HCT116 (cell line): ENCODE measurements at regions not wholly inside any gene's neighbourhood (a gene's known extent, or its start where the extent isn't known, plus 50 kb on each side); places are given as distances from the start of the nearest gene placed in this dataset.

Source experiments
- ATAC-seq: fragments of 200-7000 bp; cut with Tn5 transposase; 2 replicates; pipeline ENCODE4 v1.9.1; 2020; ENCODE audit warnings: mild to moderate bottlenecking, moderate library complexity
- BruUV-seq: library from RNA; stranded (reverse); fragments of 400-500 nt; replicated peaks from 2 replicates; lab custom pipeline; 2021; lab: Mats Ljungman, UMichigan
- CTCF ChIA-PET: fragments of 300-600 bp; sonication (Branson Sonifier 250); formaldehyde crosslinking; loops from one replicate; lab custom pipeline; 2021; ENCODE audit warnings: antibody characterized with exemption; lab: Charles Lee
- POLR2A ChIA-PET: fragments of 300-600, 350-600 bp; sonication (Branson Sonifier 250); formaldehyde crosslinking; loops from one replicate; lab custom pipeline; 2021; ENCODE audit warnings: antibody characterized with exemption; lab: Charles Lee
- RAD21 ChIA-PET, 2 experiments: fragments of 300-600 bp; sonication (Branson Sonifier 250); formaldehyde crosslinking; loops; one replicate each; lab custom pipeline; 2023; ENCODE audit warnings: low total read pairs in 2 of 2; ENCODE audit not compliant: uncharacterized antibody in 2 of 2, unreplicated experiment in 2 of 2, low non-redundant PET in 1 of 2; lab: Charles Lee
- DNase-seq: peaks from one replicate; pipeline ENCODE4 v3.0.0-alpha.2; 2010; ENCODE audit warnings: low read depth, low spot score
- H2AFZ ChIP-seq: fragments of 200-600 bp; shearing (Covaris generic), sonication (generic); 2 replicates; pipeline ENCODE4 v1.6.1; 2017; ENCODE audit warnings: low read depth, mixed run types, mixed read lengths, antibody characterized with exemption, low read length; ENCODE audit not compliant: poor library complexity, severe bottlenecking
- H3K27ac ChIP-seq: 2 replicates; pipeline ENCODE4 v1.5.1; 2012; ENCODE audit warnings: low read depth, low read length
- H3K27me3 ChIP-seq: fragments of 200-600 bp; sonication (generic); 2 replicates; pipeline ENCODE4 v1.6.1; 2016; ENCODE audit warnings: mixed run types, low read length, mixed read lengths; ENCODE audit not compliant: insufficient read depth
- H3K36me3 ChIP-seq, 2 experiments: fragments of 200-500 bp in 1 of 2; fragments of 200-600 bp in 1 of 2; sonication (Bioruptor generic) in 1 of 2; sonication (generic) in 1 of 2; 2 replicates each; pipeline versions ENCODE4 v1.5.1 to v1.6.1; 2014 to 2016; ENCODE audit warnings: low read length in 2 of 2, inconsistent platforms in 1 of 2, mixed read lengths in 1 of 2, mixed run types in 1 of 2; ENCODE audit not compliant: insufficient read depth in 2 of 2, control insufficient read depth in 1 of 2
- H3K4me1 ChIP-seq, 2 experiments: fragments of 200-600 bp in 1 of 2; sonication (generic) in 1 of 2; 2 replicates each; pipeline versions ENCODE4 v1.5.1 to v1.6.1; 2012 to 2017; ENCODE audit warnings: low read length in 2 of 2, inconsistent platforms in 1 of 2, mild to moderate bottlenecking in 1 of 2, mixed read lengths in 1 of 2, mixed run types in 1 of 2, moderate library complexity in 1 of 2; ENCODE audit not compliant: insufficient read depth in 2 of 2, control insufficient read depth in 1 of 2
- H3K4me2 ChIP-seq: fragments of 200-600 bp; sonication (generic); 2 replicates; pipeline ENCODE4 v1.6.1; 2017; ENCODE audit warnings: mixed run types, low read length, mixed read lengths
- H3K4me3 ChIP-seq, 2 experiments: fragments of 200-600 bp in 1 of 2; sonication (generic) in 1 of 2; replicated peaks in 1 of 2; 2 replicates each; pipeline ENCODE4 v1.5.1; 2011 to 2016; ENCODE audit warnings: low read length in 2 of 2, control low read depth in 1 of 2, low read depth in 1 of 2, mild to moderate bottlenecking in 1 of 2, mixed read lengths in 1 of 2, mixed run types in 1 of 2
- H3K79me2 ChIP-seq: fragments of 200-600 bp; sonication (generic); 2 replicates; pipeline ENCODE4 v1.6.1; 2017; ENCODE audit warnings: mild to moderate bottlenecking, mixed run types, low read length, moderate library complexity, mixed read lengths; ENCODE audit not compliant: insufficient read depth
- H3K9ac ChIP-seq: fragments of 200-600 bp; sonication (generic); 2 replicates; pipeline ENCODE4 v1.6.1; 2016; ENCODE audit warnings: low read length, mixed read lengths
- H3K9me2 ChIP-seq: fragments of 200-600 bp; sonication (generic), shearing (Covaris generic); 2 replicates; pipeline ENCODE4 v1.6.1; 2017; ENCODE audit warnings: mixed run types, mild to moderate bottlenecking, moderate library complexity; ENCODE audit not compliant: insufficient read depth
- H3K9me3 ChIP-seq, 2 experiments: fragments of 200-500 bp in 1 of 2; fragments of 200-600 bp in 1 of 2; sonication (Bioruptor generic) in 1 of 2; sonication (generic) in 1 of 2; 2 replicates each; pipeline ENCODE4 v1.6.1; 2014 to 2017; ENCODE audit warnings: low read length in 2 of 2, mixed read lengths in 2 of 2, inconsistent platforms in 1 of 2, low read depth in 1 of 2, mild to moderate bottlenecking in 1 of 2, mixed run types in 1 of 2, moderate library complexity in 1 of 2; ENCODE audit not compliant: control insufficient read depth in 1 of 2, insufficient read depth in 1 of 2
- H4K20me1 ChIP-seq: fragments of 200-600 bp; sonication (generic), shearing (Covaris generic); 2 replicates; pipeline ENCODE4 v1.6.1; 2017; ENCODE audit warnings: mixed run types, mild to moderate bottlenecking, moderate library complexity; ENCODE audit not compliant: insufficient read depth
- CEBPB ChIP-seq: IDR thresholded peaks from 2 replicates; pipeline ENCODE4 v1.6.1; 2012; ENCODE audit warnings: low read depth
- EGR1 ChIP-seq: IDR thresholded peaks from 2 replicates; pipeline ENCODE4 v1.6.1; 2012; ENCODE audit warnings: low read depth
- ELF1 ChIP-seq: IDR thresholded peaks from 2 replicates; pipeline ENCODE4 v1.6.1; 2012; ENCODE audit warnings: low read depth, borderline replicate concordance
- EZH2phosphoT487 ChIP-seq: fragments of 200-600 bp; IDR thresholded peaks from 2 replicates; pipeline ENCODE4 v1.6.1; 2018; ENCODE audit warnings: antibody characterized with exemption, borderline replicate concordance
- FOSL1 ChIP-seq: IDR thresholded peaks from 2 replicates; pipeline ENCODE4 v1.6.1; 2012; ENCODE audit warnings: low read depth
- JUND ChIP-seq: IDR thresholded peaks from 2 replicates; pipeline ENCODE4 v1.6.1; 2012
- POLR2A ChIP-seq: IDR thresholded peaks from 2 replicates; pipeline ENCODE4 v1.7.0; 2011; ENCODE audit warnings: borderline replicate concordance; ENCODE audit not compliant: insufficient read depth, insufficient read length; ENCODE audit errors: extremely low read depth
- RAD21 ChIP-seq: IDR thresholded peaks from 2 replicates; pipeline ENCODE4 v1.6.1; 2012; ENCODE audit warnings: low read depth, mild to moderate bottlenecking
- SRF ChIP-seq: IDR thresholded peaks from 2 replicates; pipeline ENCODE4 v1.6.1; 2012; ENCODE audit warnings: low read depth
- YY1 ChIP-seq: IDR thresholded peaks from 2 replicates; pipeline ENCODE4 v1.6.1; 2011; ENCODE audit warnings: low read length, low read depth, moderate library complexity, mild to moderate bottlenecking; ENCODE audit not compliant: insufficient replicate concordance; ENCODE audit errors: extremely low read depth
- ZNF274 ChIP-seq: fragments of 200-500 bp; sonication (Bioruptor generic); IDR thresholded peaks from 2 replicates; pipeline ENCODE4 v1.6.1; 2014; ENCODE audit warnings: mild to moderate bottlenecking, low read depth, low read length, inconsistent platforms
- intact Hi-C: fragments of 100-400 bp; cut with micrococcal nuclease; formaldehyde crosslinking; loops from 2 replicates; pipeline ENCODE4 v1.10.0; 2022
- TF ChIP-seq, protein P1 (sequence below): IDR thresholded peaks from 2 replicates; pipeline ENCODE4 v1.6.1; 2012
- TF ChIP-seq, protein P2 (sequence below), 3 experiments: fragments of 200-600 bp in 1 of 3; sonication (generic) in 1 of 3; IDR thresholded peaks in 2 of 3; conservative IDR thresholded peaks in 1 of 3; 2 replicates each; pipeline ENCODE4 v1.5.1; 2012 to 2017; ENCODE audit warnings: low read depth in 2 of 3, low read length in 2 of 3, antibody characterized with exemption in 1 of 3, borderline replicate concordance in 1 of 3, control low read depth in 1 of 3, mild to moderate bottlenecking in 1 of 3, mixed read lengths in 1 of 3, mixed run types in 1 of 3, moderate library complexity in 1 of 3; ENCODE audit not compliant: insufficient read depth in 1 of 3

DNA sequence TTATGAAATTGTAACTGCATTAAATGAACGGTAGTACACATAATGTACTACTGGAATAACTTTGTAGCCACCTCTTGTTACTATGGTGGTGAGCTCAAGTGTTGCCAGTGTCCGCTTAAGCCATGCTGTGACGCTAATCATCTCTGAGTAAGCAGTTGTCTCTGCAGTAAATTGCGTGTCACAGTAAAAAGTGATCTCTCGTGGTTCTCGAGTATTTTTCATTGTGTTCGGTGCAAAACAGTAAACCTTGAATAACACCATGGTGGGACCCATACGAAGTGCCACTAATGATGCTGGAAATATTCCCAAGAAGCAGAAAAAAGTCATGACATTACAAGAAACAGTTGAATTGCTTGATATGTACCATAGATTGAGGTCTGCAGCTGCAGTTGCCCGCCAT, 524.8 kb downstream of the SOX5 start:
- intact Hi-C loops = no loop called here
- peaks cover 13 to 26% of the 10 kb centered on the region in 2 experiments; a peak in 3 of 4 replicates for H3K9me3 ChIP-seq
- H3K4me1 ChIP-seq = no peaks in the 10 kb centered on the region
- BruUV-seq = no TSS peak
- DNase-seq = no peak
- no peak for TF ChIP-seq EZH2phosphoT487
- no peak for TF ChIP-seq FOSL1
- TF ChIP-seq SRF = no peak
- no peak for TF ChIP-seq CEBPB
- no peak for TF ChIP-seq EGR1
- no peak for TF ChIP-seq YY1
- TF ChIP-seq ELF1 = no peak
- TF ChIP-seq POLR2A = no peak
- no peak for TF ChIP-seq ZNF274
- TF ChIP-seq, protein P1, sequence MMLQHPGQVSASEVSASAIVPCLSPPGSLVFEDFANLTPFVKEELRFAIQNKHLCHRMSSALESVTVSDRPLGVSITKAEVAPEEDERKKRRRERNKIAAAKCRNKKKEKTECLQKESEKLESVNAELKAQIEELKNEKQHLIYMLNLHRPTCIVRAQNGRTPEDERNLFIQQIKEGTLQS = no peak
- TF ChIP-seq, all 23 proteins: peak for 0
- ChIA-PET CTCF (no interaction called here), POLR2A (no interaction called here), RAD21 (no interaction called here)
- Histone ChIP-seq H3K9ac (no peak overlapping the region), H3K36me3 (no peaks in the 10 kb centered on the region), H2AFZ (no peak overlapping the region), H3K27me3 (no peaks in the 10 kb centered on the region), H3K79me2 (no peaks in the 10 kb centered on the region), H3K4me2 (no peak overlapping the region), H3K27ac (no peak overlapping the region), H3K9me2 (no peaks in the 10 kb centered on the region), H4K20me1 (no peaks in the 10 kb centered on the region), H3K4me3 (no peak overlapping the region)
- ATAC-seq = no peak

DNA sequence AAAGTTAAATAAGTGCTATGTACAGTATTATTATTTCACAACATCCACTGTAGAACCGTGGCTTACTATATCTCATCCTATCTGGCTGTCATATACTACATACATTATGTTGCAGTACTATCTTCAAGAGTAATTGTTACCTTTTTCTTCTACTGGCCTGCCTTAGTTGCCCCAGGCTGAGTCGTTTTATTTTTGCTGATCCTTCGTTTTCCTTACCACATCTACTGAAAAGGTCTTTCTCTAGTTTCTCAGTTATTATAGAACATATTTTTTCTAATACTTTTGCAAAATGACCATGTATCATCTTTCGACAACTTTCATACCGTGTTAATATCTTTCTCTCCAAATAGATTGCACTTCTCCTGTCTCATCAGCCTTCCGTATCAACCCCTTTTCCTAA, 523.1 kb downstream of the SOX5 start:
- Histone ChIP-seq H3K9me2 (no peaks in the 10 kb centered on the region), H3K79me2 (no peaks in the 10 kb centered on the region), H3K27me3 (no peaks in the 10 kb centered on the region), H3K4me3 (no peak overlapping the region), H3K36me3 (no peaks in the 10 kb centered on the region), H3K4me1 (no peaks in the 10 kb centered on the region), H4K20me1 (no peaks in the 10 kb centered on the region), H3K9ac (no peak overlapping the region), H3K9me3 (peaks cover 13 to 33% of the 10 kb centered on the region in 2 experiments; a peak in 3 of 4 replicates), H2AFZ (no peak overlapping the region), H3K4me2 (no peak overlapping the region), H3K27ac (no peak overlapping the region)
- DNase-seq (no peak), ATAC-seq (no peak)
- no TSS peak for BruUV-seq
- ChIA-PET CTCF (no interaction called here), RAD21 (no interaction called here), POLR2A (no interaction called here)
- intact Hi-C loops = no loop called here
- TF ChIP-seq, protein P2, sequence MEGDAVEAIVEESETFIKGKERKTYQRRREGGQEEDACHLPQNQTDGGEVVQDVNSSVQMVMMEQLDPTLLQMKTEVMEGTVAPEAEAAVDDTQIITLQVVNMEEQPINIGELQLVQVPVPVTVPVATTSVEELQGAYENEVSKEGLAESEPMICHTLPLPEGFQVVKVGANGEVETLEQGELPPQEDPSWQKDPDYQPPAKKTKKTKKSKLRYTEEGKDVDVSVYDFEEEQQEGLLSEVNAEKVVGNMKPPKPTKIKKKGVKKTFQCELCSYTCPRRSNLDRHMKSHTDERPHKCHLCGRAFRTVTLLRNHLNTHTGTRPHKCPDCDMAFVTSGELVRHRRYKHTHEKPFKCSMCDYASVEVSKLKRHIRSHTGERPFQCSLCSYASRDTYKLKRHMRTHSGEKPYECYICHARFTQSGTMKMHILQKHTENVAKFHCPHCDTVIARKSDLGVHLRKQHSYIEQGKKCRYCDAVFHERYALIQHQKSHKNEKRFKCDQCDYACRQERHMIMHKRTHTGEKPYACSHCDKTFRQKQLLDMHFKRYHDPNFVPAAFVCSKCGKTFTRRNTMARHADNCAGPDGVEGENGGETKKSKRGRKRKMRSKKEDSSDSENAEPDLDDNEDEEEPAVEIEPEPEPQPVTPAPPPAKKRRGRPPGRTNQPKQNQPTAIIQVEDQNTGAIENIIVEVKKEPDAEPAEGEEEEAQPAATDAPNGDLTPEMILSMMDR (IDR thresholded peaks at IDR 0.05 in 2 of 3, conservative IDR thresholded peaks at IDR 0.05 in 1 of 3; ENCODE audit: borderline replicate concordance in 1 of 3, insufficient read depth in 1 of 3, low read depth in 2 of 3, low read length in 2 of 3) = no peak
- TF ChIP-seq RAD21 = no peak
- no peak for TF ChIP-seq JUND
- no peak for TF ChIP-seq EZH2phosphoT487
